Stimulated activated CD4-positive, alpha-beta T cell treated with anti-CD3 and anti-CD28 coated beads, Interleukin-15, amount 100 ng/mL, for 48 hours (primary cell): ENCODE measurements at regions not wholly inside any gene's neighbourhood (a gene's known extent, or its start where the extent isn't known, plus 50 kb on each side); places are given as distances from the start of the nearest gene placed in this dataset.
"Not testable (repeated sequence)": the region's sequence is repeated elsewhere in the genome, so short reads cannot be mapped to it uniquely, and the experiment has no call there.

ENCODE experiments used
- DNase-seq, 2 donors: peaks; one replicate each; pipeline ENCODE4 v3.0.0-alpha.2; 2020; ENCODE audit warnings: low read depth in 2 of 2

DNA sequence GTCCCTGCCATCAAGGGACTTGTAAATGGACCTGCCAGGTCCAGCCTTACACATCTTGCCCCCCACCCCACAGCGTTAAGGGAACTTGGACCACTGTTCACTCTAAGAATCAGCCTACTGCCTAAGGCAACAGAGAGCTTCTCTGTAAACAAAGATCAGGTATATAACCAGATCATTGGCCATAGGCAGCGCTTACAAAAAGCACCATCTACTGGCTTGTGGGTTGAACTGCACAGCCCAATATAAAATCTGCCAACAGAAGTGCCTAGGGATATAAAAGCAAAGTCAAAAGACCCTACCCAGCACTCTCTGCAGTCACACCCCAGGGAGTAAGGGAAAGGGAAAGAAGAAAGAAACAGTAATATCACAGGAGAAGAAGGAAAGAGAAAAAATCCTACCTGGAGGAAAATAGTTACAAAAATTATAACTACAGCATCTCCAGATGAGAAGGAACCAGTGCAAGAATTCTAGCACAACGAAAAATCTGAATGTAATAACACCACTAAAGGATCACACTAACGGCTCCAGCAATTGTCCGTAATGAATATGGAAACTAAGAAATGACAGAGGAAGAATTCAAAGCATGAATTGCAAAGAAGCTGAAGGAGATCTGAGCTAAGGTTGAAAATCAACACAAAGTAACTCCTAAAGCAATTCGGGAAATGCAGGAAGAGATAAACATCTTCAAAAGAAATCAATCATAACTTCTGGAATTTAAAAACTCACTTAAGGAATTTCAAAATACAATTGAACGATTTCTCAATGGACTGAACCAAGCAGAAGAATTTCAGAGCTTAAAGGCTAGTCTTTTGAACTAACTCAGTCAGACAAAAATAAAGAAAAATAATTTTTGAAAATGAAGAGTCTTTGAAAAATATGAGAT lies 95.2 kb upstream of the PCED1B start:
- DNase-seq = peak in 1 of 2 donors; percentile 6

DNA sequence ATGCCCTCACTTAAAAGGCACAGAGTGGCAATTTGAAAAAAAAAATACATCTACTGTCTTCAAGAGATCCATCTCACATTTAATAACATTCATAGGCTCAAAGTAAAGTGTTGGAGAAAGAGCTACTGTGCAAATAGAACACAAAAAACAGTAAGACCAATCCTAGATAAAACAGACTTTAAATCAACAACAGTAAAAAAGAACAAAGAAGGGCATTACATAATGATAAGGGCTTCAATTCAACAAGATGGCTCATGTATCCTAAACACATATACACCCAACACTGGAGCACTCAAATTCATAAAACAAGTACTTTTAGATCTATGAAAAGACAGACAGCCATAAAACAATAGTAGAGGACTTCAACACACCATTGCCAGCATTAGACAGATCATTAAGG lies 93.6 kb upstream of the PCED1B start:
- no peak for DNase-seq

DNA sequence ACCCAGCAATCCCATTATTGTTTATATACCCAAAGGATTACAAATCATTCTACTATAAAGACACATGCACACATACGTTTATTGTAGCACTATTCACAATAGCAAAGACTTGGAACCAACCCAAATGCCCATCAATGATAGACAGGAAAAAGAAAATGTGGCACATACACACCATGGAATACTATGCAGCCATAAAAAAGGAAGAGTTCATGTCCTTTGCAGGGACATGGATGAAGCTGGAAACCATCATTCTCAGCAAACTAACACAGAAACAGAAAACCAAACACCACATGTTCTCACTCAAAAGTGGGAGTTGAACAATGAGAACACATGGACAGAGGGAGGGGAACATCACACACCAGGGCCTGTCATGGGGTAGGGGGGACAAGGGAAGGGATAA lies 91.3 kb upstream of the PCED1B start:
- DNase-seq = not testable (repeated sequence)

- DNase-seq = no peak
These were observed 89.2 kb upstream of the PCED1B start for GRCh38 chr12:46990211-46990610.

GRCh38 chr12:46992051-46992450 lies 87.4 kb upstream of the PCED1B start:
- DNase-seq = not testable (repeated sequence)

DNA sequence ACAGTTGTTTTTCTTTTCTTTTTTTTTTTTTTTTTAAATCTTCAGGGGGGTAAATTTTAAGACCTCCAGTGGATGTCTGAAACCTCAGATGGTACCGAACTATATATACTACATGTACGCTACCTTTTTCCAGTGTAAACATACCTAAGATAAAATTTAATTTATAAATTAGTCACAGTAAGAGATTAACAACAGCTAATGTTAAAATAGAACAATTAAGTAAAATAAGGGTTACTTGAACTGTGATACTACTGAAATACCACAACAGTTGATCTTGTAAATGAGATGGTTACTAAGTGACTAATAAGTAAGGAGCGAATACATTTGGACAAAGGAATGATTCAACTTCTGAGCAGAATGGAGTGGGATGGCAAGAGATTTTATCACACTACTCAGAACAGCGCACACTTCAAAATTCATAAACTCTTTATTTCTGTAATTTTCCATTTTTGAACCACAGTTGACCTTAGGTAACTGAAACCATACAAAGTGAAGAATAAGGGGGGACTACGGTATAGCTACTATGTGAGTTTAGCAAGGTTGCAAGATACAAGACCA lies 80.5 kb upstream of the PCED1B start:
- no peak for DNase-seq

DNA sequence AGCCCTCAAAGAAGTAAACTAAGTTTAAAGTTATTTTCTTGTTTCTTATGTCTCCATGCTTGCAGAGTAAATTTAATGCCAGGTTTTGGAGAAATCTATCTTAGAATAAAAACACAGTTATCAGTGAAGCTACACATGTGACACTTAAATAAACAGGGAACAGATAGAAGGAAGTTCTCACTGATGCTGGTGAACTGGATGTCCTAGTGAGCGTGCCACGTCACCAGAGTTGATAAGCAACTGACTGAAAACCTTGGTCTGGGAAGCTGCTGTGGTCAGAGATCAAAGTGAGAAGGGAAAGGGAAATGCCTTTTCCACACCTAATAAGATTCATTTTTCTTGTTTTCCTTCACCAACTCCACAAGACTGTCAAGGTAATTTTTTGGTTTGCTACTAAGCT lies 74.8 kb upstream of the PCED1B start:
- DNase-seq = no peak

GRCh38 chr12:47007048-47007447 lies 72.4 kb upstream of the PCED1B start:
- no peak for DNase-seq

DNA sequence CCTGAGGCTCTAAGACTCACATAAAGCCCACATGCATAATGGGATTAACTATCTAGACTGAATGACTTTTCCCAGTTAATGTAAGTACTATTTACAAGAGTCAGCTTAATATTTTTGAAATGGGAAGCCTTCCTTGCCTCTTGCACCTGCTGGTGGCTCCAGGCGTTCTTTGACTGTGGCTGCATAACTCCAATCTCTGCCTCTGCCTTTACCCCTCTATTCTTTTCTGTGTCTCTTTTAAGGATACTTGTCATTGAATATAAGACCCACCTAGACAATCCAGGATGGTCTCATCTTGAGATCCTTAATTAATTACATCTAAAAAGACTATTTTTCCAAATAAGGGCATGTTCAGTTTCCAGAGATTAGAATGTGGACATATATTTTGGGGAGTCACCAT lies 66.9 kb upstream of the PCED1B start:
- DNase-seq = no peak

DNA sequence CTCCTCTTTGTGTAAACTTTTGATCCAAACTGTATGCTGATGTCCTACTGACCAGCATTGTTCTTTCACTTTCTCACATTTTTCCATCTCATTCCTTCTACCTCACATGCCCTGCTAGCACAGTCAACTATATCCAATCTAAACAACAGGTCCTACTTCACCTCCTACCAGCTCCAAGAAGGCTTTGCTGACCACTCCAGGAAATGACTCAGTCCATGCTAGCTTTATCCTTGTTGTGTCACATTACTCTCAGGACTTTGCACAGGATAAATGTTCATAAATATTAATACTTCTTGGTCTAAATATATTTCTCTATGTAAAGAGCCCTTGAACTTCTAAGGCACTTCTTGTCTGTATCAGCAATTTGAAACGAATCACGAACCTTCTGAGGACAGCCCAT lies 64.9 kb upstream of the PCED1B start:
- DNase-seq = no peak

GRCh38 chr12:47015381-47015780 lies 64.0 kb upstream of the PCED1B start:
- DNase-seq = no peak

DNA sequence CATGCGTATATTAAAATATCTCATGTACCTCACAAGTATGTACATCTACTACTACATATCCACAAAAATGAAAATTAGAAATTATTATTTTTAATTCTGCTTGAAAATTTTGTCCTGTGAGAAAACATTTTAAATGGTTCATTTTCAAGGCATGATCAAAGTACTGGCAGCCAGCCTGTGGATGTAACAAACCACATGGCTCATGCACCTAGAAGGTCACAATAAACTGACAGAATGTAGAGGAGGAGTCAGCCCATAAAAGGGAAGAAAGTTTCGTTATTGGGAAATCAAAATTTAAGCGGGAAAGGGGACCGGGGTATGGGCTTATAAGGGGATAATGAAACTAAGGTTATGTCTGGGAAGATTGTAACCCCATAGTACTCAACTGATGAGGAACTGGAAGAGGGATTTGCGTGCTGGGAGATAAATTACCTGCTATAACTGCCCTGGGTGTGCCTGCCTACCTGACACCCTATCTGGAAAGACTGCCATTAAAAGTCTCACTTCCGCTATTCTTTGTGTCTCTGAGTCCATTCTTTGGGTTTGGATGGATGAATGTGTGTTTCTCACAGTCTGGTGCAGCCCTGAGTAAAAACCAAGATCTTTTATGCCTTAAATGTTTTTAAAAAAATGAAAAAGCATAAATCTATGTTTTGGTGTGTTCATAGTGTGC lies 62.2 kb upstream of the PCED1B start:
- DNase-seq = no peak

GRCh38 chr12:47017901-47018475 lies 61.4 kb upstream of the PCED1B start:
- no peak for DNase-seq

- no peak for DNase-seq
These were observed 59.1 kb upstream of the PCED1B start for GRCh38 chr12:47020211-47020821.

DNA sequence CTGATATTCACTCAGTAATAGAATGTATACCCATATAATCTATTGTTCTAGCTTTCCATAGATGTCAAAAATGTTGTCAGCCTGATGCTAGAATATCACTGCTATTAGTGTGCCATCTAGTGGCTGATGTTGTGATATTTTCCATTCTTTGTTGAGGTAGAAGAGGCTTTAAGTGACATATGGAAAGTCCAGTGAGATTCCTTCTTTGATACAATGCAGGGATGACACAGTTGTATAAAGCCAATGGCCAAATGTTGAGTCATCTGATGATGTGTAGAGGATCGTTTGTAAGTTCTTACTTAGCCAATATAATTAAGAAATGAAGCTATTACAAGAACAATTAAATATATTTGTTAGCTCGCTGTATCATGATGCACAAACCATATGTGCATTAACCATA lies 58.1 kb upstream of the PCED1B start:
- no peak for DNase-seq

- no peak for DNase-seq
These were observed 57.1 kb upstream of the PCED1B start for GRCh38 chr12:47022296-47022695.

GRCh38 chr12:47023311-47023710 lies 56.1 kb upstream of the PCED1B start:
- no peak for DNase-seq

GRCh38 chr12:47023953-47024352 lies 55.5 kb upstream of the PCED1B start:
- DNase-seq = no peak

DNA sequence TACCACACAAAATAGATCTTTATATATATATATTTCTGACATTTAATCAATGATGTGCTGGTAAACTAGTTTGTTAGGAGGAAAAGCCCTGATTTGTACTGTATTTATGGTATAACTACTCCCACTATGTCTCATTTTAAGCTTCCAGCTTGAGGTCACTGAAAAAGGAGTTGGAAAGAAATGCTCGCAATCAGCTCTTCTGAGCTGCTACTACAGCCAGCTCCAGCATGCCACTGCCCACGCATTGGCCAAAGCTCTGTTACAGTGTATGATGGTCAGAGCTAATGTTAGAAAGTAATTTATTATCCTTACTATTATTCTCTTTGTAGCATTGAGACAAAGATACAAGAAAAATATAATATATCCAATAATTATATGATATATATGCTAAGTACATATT lies 55.0 kb upstream of the PCED1B start:
- DNase-seq = no peak

DNA sequence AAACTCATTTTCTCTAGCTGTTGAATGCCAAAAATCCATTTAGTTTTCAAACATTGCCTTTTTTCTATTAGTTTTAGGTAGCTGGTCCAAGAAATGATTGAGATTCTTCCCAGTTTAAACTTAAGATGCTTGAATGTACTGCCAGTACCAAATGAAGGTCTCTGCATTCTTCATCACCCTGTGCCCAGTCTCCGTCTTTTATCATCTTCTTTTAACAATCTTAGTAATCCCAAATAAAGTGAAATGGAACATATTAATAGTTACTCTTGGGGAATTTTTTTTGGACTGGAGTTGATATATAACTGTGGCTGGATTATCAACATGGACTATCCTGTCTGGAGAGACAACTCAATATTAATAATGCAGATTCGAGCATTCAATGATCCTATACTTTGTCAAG lies 54.1 kb upstream of the PCED1B start:
- DNase-seq = no peak

DNA sequence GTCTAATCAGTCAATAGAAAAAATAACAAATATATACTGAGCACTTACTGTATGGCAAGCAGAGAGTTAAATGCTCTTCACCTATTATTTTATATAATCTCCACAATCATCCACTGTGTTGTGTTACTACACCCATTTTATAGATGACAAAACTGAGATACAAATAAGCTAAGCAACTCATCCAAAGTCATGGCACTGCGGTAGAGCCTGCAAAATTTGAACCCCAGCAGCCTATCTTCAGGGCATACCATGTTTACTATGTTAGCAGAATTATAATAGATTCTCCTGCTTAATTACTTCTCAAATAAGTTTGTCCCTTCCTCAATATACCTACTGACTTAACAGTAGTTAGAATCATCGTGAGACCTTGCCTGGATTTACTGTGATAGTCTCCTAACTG lies 53.6 kb upstream of the PCED1B start:
- DNase-seq = no peak

DNA sequence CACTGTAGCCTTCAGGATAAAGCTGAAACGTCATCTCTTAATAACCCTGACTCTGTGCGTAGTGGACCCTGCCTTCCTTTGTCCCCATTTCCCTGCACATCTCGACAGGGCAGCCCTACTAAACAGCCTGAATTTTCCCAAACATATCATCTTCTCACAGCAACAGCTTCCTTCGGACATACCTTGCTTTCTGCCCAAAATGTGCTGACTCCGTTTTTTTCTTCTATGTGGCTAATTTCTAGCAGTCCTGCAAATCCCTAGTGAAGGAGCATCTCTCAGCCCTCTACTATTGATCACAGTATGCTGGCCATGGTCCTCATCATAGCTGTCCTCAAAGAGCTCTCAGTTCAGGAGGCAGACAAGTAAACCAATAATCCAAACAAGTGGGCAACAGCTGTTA lies 53.1 kb upstream of the PCED1B start:
- DNase-seq = no peak
